ENCODE measurements at regions not wholly inside any gene's neighbourhood (a gene's known extent, or its start where the extent isn't known, plus 50 kb on each side); places are given as distances from the start of the nearest gene placed in this dataset.
A peak's percentile ranks its signal among the peaks of the same experiment; 100 is the strongest.

DNA sequence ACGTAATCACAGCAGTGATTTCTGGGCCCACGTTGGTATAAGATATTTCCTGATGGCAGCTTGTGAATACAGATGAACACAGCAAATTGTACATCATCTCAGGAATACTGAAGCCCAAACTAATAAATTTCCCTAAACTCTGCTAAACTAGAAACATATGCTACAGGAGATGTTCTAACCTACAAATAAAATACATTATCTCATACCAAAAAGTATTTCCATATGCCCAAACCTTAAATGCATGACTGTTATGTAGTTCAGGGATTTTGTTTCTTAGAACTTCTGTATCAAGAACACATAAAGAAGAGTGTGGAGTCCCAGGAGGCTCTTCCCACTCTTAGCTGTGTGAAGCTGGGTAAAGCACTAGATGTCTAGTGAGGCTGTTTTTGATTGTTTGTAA, 138.4 kb downstream of the RFC3 start:
- Histone ChIP-seq H3K9me3 (no peaks in the 10 kb centered on the region), H3K36me3 (no peaks in the 10 kb centered on the region), H3K27me3 (no peaks in the 10 kb centered on the region), H3K27ac (no peak overlapping the region), H3K4me3 (replicated peaks in 1 of 3) (no peak overlapping the region), H3K4me1 (peaks cover 4 to 6% of the 10 kb centered on the region in 2 donors)
- 74 to 88% methylated on average over 2 of the region's 2 CpGs for WGBS, 2 donors
- TF ChIP-seq POLR2A (IDR thresholded peaks at IDR 0.05) = no peak
- TF ChIP-seq, protein P1, sequence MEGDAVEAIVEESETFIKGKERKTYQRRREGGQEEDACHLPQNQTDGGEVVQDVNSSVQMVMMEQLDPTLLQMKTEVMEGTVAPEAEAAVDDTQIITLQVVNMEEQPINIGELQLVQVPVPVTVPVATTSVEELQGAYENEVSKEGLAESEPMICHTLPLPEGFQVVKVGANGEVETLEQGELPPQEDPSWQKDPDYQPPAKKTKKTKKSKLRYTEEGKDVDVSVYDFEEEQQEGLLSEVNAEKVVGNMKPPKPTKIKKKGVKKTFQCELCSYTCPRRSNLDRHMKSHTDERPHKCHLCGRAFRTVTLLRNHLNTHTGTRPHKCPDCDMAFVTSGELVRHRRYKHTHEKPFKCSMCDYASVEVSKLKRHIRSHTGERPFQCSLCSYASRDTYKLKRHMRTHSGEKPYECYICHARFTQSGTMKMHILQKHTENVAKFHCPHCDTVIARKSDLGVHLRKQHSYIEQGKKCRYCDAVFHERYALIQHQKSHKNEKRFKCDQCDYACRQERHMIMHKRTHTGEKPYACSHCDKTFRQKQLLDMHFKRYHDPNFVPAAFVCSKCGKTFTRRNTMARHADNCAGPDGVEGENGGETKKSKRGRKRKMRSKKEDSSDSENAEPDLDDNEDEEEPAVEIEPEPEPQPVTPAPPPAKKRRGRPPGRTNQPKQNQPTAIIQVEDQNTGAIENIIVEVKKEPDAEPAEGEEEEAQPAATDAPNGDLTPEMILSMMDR (IDR thresholded peaks at IDR 0.05) = no peak
- intact Hi-C loops (cut with DNase I) = no loop called here
- no peak for DNase-seq

DNA sequence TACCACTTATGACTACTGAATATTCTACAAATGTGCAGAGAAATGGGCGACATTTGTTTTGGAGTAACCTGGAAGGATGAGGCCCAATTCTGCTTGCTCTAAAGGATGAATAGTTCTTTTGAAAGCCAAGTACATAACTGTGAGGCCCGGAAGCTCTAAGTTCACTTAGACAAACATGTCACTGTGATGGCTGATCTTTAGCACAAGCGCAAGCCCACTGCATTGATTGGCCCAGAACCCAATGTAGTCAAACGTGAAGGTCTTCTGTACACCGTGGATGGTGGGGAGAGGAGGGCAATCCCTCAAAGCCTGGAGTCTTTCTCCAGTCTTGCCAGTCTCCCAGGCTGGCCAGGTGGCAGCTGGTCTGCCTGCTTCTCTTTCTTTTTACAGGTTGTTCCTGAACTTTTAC, 139.6 kb downstream of the RFC3 start:
- Histone ChIP-seq H3K4me1 (peaks cover 4 to 6% of the 10 kb centered on the region in 2 donors), H3K36me3 (no peaks in the 10 kb centered on the region), H3K9me3 (no peaks in the 10 kb centered on the region), H3K27ac (no peak overlapping the region), H3K27me3 (no peaks in the 10 kb centered on the region), H3K4me3 (replicated peaks in 1 of 3) (no peak overlapping the region)
- TF ChIP-seq POLR2A (IDR thresholded peaks at IDR 0.05) = no peak
- TF ChIP-seq, protein P1 (IDR thresholded peaks at IDR 0.05) = no peak
- intact Hi-C loops (cut with DNase I) = no loop called here
- no peak for DNase-seq
- 89 to 91% methylated on average over 5 of the region's 5 CpGs for WGBS, 2 donors

DNA sequence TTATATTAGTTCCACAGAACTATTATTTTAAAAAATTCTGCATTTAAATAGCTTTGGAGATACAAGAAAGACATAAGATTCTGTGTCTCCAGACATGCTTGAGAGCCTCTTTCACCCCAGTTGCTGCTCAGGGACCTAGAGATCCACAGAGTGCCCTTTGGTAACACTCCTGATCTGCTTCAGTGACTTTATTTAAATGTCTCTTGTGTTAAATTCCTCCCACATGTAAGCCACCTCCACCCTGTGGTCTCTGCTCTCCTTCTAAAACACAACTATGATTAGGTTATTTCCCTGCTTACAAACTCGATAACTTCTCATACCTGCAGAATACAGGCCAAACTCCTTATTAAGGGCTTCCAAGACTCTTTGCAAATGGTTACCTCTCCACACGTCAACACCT, 141.0 kb downstream of the RFC3 start:
- H3K27me3 ChIP-seq = no peaks in the 10 kb centered on the region
- no peaks in the 10 kb centered on the region for H3K9me3 ChIP-seq
- intact Hi-C loops (cut with DNase I) = no loop called here

DNA sequence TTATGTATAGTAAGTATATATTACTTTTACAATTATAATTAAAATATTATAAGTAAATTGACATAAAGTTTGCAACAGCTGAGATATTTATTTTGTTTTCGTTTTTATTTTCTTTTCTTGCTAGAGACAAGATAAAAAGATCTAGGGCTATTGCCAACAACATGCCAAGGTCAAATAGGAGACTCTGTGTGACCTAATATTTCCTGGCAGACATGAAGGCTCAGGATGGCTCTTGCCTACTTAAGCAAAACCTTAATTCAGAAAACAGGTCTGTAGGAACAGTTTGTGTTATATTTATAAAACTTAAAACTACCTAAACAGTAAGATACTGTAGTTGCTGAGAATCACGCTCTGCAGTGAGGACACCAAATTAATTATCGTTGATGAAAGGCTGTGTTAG, 145.2 kb downstream of the RFC3 start:
- Histone ChIP-seq H3K4me1 (peaks cover 4 to 6% of the 10 kb centered on the region in 2 donors), H3K4me3 (replicated peaks in 1 of 3) (no peak overlapping the region), H3K27me3 (no peaks in the 10 kb centered on the region), H3K27ac (no peak overlapping the region), H3K36me3 (no peaks in the 10 kb centered on the region), H3K9me3 (no peaks in the 10 kb centered on the region)
- 90 to 92% methylated on average over 3 of the region's 3 CpGs for WGBS, 2 donors
- intact Hi-C loops (cut with DNase I) = no loop called here
- TF ChIP-seq POLR2A (IDR thresholded peaks at IDR 0.05) = no peak
- TF ChIP-seq, protein P1 (IDR thresholded peaks at IDR 0.05) = no peak
- no peak for DNase-seq

More for the DNA sequence above, 141.0 kb downstream of the RFC3 start:
- peak overlapping the region in 2 of 3 donors; percentile 26 to 38 for H3K27ac ChIP-seq
- no peak for TF ChIP-seq POLR2A (IDR thresholded peaks at IDR 0.05)
- TF ChIP-seq, protein P1 (IDR thresholded peaks at IDR 0.05) = no peak
- WGBS, 2 donors = 50 to 55% methylated on average over 2 of the region's 2 CpGs
- H3K36me3 ChIP-seq = no peaks in the 10 kb centered on the region
- H3K4me1 ChIP-seq = peaks cover 4 to 6% of the 10 kb centered on the region in 2 donors
- peak; percentile 20 to 25 for DNase-seq
- no peak overlapping the region for H3K4me3 ChIP-seq (replicated peaks in 1 of 3)

DNA sequence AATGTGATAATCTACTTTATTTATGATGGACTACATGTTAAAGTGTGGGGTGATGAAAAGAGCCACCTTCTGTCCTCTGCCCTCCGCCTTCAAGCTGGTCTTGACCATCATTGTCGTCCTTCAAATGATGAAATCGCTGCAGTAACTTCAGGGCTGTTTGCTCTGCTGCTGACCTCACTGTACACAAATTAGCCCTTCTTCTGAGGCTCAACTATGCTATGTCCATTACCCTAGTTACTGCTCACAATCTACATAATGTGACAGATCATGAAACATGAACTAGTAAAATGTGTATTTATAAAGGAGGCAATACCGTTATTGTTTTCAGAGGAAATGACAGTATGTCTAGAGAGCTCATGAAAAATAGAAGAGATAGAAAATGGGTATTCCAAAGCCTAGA, 145.9 kb downstream of the RFC3 start:
- Histone ChIP-seq H3K27ac (no peak overlapping the region), H3K4me1 (peaks cover 0 to 6% of the 10 kb centered on the region in 2 donors), H3K9me3 (no peaks in the 10 kb centered on the region), H3K27me3 (no peaks in the 10 kb centered on the region), H3K36me3 (no peaks in the 10 kb centered on the region), H3K4me3 (replicated peaks in 1 of 3) (no peak overlapping the region)
- 93 to 94% methylated on average over 4 of the region's 4 CpGs for WGBS, 2 donors
- no peak for DNase-seq
- intact Hi-C loops (cut with DNase I) = no loop called here
- TF ChIP-seq POLR2A (IDR thresholded peaks at IDR 0.05) = no peak
- TF ChIP-seq, protein P1 (IDR thresholded peaks at IDR 0.05) = no peak

Measured in thyroid gland (tissue), 4 donors.